ENCODE measurements at regions not wholly inside any gene's neighbourhood (a gene's known extent, or its start where the extent isn't known, plus 50 kb on each side); places are given as distances from the start of the nearest gene placed in this dataset.

DNA sequence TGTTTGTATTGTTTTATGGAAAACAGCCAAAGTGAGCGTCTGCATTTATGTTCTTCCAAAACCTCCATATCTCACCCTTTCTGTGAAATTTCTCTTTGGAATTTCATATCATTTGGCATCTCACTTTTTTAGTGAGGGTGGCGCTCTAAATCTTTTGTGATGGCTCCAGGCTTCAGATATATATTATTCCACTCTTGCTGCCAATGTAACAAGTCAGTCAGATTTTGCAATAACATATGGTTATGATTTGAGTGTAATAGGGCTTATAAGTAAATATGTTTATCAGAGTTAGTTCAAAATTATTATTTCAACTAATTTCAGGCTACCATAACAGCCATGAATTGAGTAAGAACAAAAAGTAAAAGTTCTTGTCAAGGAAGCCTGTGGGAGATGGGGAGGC is 314.7 kb downstream of the PDGFC start:
- no peak overlapping the region for H3K27ac ChIP-seq
- DNase-seq (ENCODE audit: low read depth, low spot score): no peak

DNA sequence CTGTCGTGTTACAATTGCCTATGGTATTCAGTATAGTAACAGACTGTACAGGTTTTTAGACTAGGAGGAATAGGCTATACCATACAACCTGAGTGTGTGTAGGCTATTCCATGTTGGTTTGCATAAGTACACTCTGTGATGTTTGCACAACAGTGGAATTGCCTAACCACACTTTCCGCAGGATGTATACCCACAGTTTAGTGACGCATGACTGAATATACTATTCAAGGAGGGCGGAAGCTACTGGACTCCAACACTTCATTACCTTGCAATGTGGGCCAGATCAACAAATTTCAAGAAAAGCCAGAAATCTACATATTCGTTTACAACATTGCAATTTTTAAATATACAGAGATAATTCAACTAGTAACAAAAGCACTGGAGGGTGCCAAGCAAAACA is 317.2 kb downstream of the PDGFC start:
- H3K27ac ChIP-seq: no peak overlapping the region
- no peak for DNase-seq (ENCODE audit: low read depth, low spot score)

DNA sequence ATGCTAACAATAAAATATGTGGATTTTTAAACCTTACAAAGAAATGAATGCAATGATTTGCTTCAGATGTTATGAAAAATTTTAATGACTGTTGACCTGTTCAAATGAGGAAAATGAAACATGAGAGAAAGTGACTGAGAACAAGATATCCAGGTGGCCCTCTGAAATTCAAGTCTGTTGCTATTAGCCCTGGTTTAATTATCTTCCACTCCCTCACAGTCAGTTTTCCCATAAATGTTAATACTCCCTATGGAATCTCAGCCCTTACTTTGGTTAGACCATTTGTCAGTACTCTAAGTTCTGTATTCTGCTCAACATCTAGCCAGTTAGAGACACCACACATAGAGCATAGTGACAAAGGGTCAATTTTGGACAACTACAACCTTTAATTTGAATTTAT is 327.8 kb downstream of the PDGFC start:
- H3K27ac ChIP-seq: no peak overlapping the region
- DNase-seq (ENCODE audit: low read depth, low spot score): no peak

DNA sequence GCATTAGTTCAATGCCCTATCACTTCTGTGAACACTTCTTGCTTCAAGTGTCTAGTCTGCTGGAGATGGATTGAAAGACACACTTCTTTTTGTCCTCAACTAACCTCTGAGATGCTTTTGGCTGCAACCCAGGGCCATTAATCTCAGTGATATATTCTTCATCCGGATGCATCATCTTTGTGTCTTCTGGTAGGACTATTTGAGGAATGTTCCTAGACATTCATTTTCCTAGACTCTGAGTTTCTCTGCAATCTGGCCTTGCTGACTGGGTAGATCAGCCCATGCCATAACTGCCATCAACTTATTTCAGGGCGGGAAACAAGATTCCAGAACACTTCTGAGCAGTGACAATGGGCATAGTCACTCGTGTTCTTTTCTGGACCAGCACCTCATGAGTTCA is 329.4 kb downstream of the PDGFC start:
- DNase-seq (ENCODE audit: low read depth, low spot score): no peak

DNA sequence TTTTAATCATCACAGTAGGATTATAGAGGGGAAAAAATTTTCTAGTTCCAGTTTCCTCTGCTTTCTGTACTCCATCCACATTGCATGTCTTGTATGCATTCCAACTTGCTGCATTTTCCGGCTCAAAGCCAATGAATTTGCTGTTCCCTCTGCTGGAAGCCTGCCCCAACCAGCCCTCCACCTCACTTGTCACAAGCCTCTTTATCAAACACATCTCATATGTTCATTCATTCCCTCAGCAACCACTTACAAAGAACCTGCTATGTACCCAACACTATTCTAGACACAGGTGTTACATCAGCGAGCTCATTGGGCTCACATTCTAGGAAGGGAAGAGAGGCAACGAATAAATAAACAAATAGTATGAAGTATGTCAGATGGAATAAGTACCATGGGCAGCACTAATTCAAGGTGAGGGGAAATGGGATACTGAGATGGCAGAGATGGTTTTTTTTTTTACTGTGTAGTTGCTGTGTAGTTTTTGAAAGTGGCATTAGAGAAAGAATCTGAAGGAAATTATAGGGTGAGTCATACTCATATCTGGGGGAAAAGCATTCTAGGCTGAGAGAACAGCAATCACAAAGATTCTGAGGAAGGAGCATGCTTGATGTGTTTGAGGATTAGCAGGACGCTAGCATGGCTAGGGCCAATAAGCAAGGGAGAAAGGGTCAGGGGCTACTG is 332.5 kb downstream of the PDGFC start:
- no peak overlapping the region for H3K27ac ChIP-seq
- no peak for DNase-seq (ENCODE audit: low read depth, low spot score)

More for the DNA sequence above, 329.4 kb downstream of the PDGFC start:
- no peak overlapping the region for H3K27ac ChIP-seq

DNA sequence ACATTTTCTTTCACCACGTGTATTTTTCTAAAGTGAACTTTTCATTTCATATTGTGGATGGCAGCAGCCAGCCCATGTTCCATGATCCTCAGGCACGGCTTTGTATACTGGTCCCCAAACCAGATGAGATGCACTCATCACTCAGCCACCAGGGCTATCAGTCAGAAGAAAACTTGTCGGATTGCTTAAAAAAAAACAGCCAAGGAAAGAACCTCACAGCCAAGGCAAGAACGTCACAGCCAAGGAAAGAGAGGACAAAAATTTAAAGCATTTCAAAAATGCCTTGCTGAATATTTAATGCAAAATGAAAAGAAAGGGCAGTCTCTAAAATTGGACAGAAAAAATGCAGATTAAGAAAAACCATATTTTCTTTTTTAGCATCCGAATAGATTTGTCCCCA is 333.3 kb downstream of the PDGFC start:
- no peak for DNase-seq (ENCODE audit: low read depth, low spot score)
- no peak overlapping the region for H3K27ac ChIP-seq

DNA sequence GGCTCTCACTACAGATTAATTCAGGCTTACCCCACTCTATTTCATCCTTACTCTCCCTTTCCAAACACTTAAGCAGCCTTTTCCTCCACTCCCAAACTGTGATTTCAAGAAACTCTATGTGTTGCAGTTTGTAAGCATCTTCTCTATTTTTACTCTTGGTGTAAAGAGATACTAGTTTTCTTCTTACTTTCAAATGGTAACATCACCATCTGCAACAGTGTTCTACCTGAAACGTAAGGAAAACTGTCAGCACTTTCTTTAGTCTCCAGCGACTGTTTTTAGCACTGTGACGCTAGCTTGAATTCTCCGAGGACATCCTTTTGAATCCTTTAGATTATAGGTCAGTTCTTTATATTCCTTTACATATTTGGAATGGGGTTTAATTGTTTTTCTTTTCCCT is 335.2 kb downstream of the PDGFC start:
- no peak for DNase-seq (ENCODE audit: low read depth, low spot score)
- no peak overlapping the region for H3K27ac ChIP-seq

DNA sequence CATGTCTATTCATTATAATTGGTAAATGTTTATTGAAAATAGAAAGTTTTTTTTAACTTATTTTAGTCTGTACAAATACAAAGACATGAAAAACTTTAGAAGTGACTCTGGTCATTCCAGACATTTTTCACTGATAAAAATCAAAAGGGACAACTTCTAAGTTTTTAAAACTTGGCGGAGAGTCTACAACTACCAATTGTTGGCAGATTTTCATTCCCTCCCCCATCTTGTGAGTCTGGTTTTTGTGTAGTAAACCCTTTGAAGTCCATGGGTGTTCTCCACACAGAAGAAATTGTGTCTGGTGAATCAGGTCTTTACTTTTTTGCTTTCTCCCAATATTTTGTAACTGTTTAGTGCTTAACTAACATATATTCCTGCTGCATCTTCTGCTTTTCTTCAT is 336.5 kb downstream of the PDGFC start:
- no peak for DNase-seq (ENCODE audit: low read depth, low spot score)
- H3K27ac ChIP-seq: no peak overlapping the region

DNA sequence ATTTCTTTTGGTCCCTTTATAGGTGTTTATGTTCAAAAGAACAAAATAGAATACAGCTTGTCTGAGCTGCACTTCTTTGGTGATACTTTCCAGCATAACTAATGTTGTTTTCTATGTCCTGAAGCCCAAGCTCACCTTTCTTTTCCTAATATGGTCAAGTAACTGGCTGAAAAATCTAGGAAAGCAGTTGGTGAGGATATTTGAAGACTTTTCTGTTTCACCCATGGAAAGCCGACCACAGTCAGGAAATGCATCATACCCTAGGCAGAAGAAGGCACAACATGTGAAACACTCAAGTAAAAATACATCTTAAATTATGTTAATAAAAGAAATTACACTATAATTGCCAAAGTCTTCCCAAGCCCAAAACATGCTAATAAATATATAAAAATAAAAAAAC is 337.0 kb downstream of the PDGFC start:
- no peak for DNase-seq (ENCODE audit: low read depth, low spot score)
- no peak overlapping the region for H3K27ac ChIP-seq

DNA sequence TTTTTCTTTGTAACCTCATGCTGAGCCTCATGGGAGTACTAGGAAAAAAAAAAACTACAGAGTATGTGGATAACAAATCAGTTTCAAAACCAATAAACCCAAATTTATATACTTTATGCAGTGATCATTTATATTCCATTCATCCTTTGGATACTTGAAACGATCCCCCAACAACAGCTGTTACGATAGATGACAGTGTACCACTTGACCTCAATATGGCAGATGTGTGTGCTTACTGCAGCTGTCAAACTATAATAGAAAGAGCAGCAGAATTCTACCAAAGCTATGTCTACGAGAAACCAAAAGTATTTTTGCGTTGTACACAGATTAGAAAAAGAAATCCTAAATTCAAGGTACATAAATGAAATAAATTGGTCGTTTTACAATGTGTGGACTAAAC is 337.8 kb downstream of the PDGFC start:
- H3K27ac ChIP-seq: no peak overlapping the region
- no peak for DNase-seq (ENCODE audit: low read depth, low spot score)

DNA sequence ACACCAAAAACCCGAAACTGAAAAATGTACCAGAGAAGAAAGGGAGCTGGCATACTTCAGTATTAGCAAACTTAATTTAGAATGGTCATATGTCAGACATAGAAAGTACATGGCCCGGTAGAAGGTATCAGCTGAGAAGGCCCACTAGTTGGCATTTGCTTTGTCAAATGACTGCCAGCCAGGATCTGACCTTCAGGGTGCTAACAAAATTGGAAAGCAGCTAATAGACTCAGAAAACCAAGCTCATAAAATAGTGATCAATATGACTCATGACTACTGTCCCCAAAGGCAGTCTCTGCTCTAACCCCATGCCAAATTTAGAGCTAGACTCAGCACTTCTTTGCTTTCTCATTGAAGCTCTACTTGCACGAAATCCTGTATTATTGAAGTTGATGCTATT is 342.7 kb downstream of the PDGFC start:
- no peak overlapping the region for H3K27ac ChIP-seq

DNA sequence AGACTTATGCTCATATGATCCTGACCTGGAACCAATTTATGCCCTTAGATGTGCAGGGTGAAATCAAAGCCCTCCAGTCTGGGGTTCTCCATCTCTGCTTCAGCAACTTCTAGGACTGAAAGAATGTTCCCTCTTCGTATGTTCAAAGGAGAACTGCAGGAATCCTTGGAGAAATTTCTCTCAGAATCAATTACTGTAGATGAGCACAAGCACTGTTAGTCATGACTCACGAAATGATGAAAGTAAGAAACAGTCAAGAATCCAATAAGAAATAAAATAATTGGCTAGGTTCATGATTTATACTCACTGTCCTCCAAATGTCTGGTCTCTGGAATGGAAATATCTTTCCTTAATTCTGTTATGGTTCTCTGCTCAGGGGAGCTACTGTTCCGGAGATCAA is 348.2 kb downstream of the PDGFC start:
- DNase-seq (ENCODE audit: low read depth, low spot score): no peak
- H3K27ac ChIP-seq: no peak overlapping the region

More for the DNA sequence above, 342.7 kb downstream of the PDGFC start:
- DNase-seq (ENCODE audit: low read depth, low spot score): no peak

DNA sequence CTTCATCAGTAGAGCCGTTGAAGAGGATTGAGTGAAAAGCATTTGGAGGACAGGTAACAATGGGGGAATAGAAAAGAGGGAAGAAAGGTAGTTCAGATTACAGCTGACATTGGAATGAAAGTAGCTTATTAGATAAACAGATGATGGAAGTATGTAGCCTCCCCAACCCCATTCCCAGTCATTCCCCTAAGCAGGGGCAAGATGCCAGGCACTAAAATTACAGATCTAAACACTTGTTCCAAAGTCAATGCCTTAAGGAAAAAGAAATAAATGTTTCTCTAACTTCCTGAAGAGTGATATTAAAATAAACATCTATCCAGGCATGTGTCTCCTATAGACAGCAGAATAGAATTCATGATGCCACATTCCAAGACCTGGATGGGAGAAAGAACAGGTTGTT is 350.8 kb downstream of the PDGFC start:
- H3K27ac ChIP-seq: no peak overlapping the region
- DNase-seq (ENCODE audit: low read depth, low spot score): no peak

DNA sequence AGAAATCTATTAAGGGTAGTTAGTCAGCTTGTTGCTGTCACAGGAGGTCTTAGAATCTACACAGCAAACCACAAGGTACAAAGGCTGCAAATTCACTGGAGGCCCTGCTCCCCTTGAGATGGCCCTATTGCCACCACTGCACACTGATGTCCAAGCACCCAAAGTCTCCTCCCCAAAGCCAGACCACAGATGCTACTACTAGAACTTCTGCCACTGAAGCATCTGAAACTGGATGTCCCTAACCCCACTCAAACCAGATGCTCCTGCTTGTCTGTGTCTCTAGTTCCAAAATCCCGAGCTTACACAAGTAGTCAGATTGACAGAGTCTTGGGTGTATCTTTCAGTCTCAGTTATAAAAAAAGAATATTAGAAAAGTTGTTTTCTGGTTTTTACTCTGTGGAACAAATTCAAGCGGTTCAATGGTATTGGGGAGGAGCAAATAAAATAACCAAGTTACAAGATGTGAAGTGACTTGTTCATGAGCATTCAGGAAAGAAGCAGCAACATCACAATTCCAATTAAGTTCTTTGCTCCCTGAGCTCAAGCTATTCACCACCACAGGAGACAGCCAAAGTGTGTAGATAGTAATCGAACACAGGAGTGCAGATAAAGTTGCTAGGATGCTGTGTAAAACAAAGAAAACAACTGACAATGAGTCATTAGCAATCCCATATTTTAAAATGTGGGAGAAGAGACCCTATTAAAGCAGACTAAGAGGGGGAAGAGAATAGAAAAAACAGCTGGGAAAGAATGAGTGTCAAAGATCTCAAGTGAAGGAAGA is 352.3 kb downstream of the PDGFC start:
- H3K27ac ChIP-seq: no peak overlapping the region
- DNase-seq (ENCODE audit: low read depth, low spot score): no peak

DNA sequence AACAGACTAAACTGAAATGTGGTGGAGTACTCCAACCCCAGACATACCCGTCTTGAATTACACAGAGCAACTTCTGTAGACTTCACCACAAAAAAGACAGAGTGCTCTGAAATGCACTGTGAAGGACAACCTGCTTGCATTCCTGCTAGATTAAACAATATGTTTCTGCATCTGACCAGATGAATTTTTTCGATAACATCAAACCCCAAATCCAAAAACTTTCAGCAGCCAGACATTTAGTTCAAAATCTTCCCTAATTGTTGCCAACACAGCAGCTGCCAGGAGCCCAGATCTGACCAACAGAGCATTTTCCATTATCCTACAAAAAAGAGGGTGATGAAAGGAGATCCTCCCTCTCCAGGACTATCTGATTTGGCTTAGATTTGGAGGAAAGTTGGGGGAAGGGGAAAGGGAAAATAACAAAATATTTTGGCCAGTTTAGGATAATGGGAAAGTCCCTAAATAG is 356.5 kb downstream of the PDGFC start:
- DNase-seq (ENCODE audit: low read depth, low spot score): no peak
- no peak overlapping the region for H3K27ac ChIP-seq

DNA sequence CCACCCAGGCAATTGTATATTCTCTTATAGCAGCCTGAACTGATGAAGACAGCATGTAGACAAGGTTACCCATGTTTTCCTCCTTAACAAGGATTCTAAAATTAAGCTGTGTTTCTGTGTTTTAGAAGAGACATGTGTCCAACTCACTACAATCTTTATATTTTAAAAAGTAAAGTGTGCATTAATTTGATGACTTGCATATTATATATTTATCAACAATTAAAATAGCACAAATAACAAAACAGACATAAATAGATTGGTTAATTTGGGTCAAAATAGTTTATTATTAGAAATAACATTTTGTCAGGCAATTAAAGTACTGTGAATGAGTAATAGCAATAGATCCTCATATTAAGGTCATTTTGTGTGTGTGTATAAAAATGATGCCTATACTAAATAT is 357.1 kb downstream of the PDGFC start:
- DNase-seq (ENCODE audit: low read depth, low spot score): no peak
- no peak overlapping the region for H3K27ac ChIP-seq

DNA sequence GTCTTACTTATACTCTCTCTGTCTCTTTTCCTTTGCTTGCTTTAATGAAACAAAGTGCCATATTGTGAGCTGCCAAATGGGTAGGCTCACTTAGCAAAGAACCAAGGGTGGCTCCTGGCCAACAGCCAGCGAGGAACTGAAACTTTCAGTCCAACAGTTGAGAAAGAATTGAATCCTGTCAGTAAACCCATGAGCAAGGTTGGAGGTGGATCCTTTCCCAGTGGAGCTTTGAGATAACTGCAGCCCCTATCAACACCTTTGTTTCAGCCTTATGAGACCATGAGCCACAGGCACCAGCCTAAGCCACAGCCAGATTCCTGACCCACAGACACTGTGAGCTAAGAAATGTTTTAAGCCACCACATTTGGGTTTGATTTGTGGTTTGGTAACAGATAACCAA is 362.2 kb downstream of the PDGFC start:
- DNase-seq (ENCODE audit: low read depth, low spot score): no peak

DNA sequence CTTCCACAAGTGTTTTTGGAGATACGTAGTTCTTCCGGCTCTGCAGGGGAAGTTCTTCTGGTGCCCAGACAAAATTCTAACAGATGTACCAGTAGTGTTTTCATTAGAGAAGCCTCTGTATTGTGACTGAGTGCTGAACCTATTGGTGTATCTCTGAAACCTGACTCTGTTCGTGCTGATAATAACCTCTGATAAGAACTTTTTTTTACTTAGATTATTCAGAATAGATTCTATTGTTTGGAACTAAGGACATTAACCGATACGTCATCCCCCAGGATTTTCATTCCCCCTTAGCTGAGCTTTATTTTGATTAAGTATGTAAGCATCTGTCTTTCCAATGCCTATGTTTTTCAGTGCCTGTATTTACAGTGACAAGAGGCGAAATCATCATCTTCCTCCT is 362.9 kb downstream of the PDGFC start:
- no peak for DNase-seq (ENCODE audit: low read depth, low spot score)
- H3K27ac ChIP-seq: no peak overlapping the region

More for the DNA sequence above, 362.2 kb downstream of the PDGFC start:
- no peak overlapping the region for H3K27ac ChIP-seq

DNA sequence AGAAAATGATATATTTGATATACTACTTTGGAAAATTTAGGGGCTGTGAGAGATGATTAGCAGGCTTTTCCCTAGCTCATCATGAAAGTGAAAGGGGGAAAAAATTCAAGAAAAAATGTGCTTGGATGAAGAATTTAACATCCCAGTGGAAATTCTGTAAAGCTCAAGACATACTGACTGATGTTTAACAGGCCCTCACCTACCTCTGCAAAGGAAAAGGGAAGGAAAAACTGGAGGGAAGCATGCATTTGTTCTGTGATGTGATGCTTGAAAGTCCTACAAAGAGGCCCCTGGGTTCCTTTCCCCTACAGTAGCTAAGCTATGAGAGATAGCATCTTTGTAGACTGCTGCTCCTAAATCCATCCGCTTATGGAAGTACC is 364.1 kb downstream of the PDGFC start:
- DNase-seq (ENCODE audit: low read depth, low spot score): no peak
- H3K27ac ChIP-seq: no peak overlapping the region

DNA sequence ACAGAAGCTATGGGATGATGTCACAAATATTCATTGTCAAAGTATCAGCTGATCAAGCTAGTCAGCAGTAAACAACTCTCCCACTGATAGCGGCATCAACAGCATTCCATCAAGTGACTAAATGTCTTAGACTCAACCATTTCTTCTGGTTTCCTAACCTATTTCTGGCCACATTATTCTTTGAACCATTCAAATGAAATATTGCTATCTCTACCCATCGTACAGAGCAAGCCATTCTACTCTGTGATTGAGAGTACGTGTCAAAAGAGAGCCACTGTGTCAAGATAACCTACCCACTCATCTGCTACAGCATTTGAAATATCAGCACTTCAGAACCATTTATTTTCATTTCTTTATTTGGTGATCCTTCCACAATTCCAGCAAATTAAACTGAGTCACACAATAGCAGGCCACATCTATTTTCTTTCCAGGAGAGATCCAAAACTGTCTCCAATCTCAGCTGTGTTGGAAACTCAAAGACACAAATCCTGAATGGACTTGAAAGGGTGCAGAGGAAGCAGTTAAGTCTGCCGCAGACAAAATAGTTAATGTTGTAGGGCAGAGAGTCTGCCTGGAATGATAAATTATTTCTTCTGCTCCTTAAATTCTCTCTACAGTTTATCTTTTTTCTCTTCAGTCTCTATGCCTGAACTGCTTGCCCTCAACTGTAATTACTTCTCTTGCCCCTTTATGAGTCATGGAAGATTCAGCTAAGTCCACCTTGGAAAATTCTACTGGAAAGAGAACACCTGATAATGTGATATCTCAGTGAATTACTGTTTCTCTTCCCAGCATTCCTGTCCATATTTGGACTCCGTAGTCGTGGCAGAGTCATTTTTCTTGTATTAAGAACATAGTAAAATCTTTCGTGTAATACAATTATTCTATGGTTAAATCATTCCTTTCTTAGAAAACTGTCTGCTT is 364.8 kb downstream of the PDGFC start:
- no peak for DNase-seq (ENCODE audit: low read depth, low spot score)
- H3K27ac ChIP-seq: no peak overlapping the region

DNA sequence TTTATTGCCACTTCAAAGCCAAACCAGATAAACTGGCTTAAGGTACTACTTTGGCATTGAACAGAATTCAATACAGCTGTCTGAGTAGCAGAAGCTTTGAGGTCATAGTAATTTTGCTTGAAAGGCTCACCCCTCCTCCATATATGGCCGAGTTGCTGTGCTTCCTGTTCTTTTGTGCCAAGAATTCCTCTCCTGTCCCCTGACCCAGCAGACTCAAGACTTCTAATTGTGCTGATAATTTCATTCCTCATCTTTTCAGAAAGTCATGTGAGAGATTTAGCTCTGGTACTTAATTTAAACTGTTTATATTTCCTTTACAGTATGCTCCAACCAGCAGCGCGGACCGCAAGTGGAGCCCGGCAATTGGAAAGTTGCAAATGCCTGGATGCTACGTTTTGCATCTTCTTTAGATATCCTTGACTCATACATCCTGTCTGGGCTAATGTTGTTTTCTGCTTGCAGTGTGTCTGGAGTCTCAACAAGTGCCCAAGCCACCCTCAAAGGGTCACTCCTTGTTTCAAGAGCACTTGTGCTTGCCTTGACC is 373.4 kb downstream of the PDGFC start:
- no peak for DNase-seq (ENCODE audit: low read depth, low spot score)
- no peak overlapping the region for H3K27ac ChIP-seq
